ENCODE measurements at regions not wholly inside any gene's neighbourhood (a gene's known extent, or its start where the extent isn't known, plus 50 kb on each side); places are given as distances from the start of the nearest gene placed in this dataset.
A peak's percentile ranks its signal among the peaks of the same experiment; 100 is the strongest.

DNA sequence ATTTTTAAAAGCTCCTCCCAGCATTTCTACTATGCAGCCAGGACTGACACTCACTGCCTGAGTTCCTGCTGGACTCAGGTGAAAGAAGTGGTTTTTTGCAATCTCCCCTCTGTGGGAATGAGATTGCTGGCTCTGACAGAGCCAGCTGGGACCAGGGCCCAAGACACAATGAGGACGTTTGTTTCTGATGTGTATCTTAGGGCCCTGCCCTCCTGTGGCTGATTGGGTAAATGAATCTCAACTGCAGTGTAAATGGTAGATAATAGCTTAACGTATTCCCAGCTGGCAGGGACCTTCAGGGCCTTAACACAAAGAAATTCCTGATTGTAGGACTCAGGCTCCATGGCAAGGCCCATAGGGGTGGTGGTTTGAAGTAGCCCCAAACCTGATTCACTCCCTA, 85.8 kb upstream of the PRPS1 start:
- Histone ChIP-seq H3K9me3 (ENCODE audit: low read depth) (no peaks in the 10 kb centered on the region), H3K79me2 (ENCODE audit: low read depth) (no peaks in the 10 kb centered on the region), H3K4me2 (no peak overlapping the region), H3K4me3 (no peak overlapping the region), H3K27ac (no peak overlapping the region), H3F3A (ENCODE audit: low read depth) (no peaks in the 10 kb centered on the region), H4K20me1 (ENCODE audit: low read depth) (no peaks in the 10 kb centered on the region), H3K27me3 (no peaks in the 10 kb centered on the region), H3K9ac (no peak overlapping the region), H3K4me1 (peaks cover 9% of the 10 kb centered on the region), H3K36me3 (no peaks in the 10 kb centered on the region), H2AFZ (replicated peaks) (peak overlapping the region; percentile 92)
- Mint-ChIP-seq H3K27me3 (ENCODE audit: insufficient read depth, low read depth) (peaks cover 5% of the 10 kb centered on the region), H3K4me1 (peaks cover 13% of the 10 kb centered on the region), H3K36me3 (peaks cover 4% of the 10 kb centered on the region), H3K4me3 (no peak overlapping the region), H3K27ac (no peak overlapping the region), H3K9me3 (no peaks in the 10 kb centered on the region)
- peak; percentile 73 for DNase-seq (ENCODE audit: low spot score)
- peak; percentile 49 for TF ChIP-seq CTCF (IDR thresholded peaks at IDR 0.05)
- TF ChIP-seq EZH2 (IDR thresholded peaks at IDR 0.05), result no peak
- no peak for TF ChIP-seq EZH2phosphoT487 (IDR thresholded peaks at IDR 0.05)

DNA sequence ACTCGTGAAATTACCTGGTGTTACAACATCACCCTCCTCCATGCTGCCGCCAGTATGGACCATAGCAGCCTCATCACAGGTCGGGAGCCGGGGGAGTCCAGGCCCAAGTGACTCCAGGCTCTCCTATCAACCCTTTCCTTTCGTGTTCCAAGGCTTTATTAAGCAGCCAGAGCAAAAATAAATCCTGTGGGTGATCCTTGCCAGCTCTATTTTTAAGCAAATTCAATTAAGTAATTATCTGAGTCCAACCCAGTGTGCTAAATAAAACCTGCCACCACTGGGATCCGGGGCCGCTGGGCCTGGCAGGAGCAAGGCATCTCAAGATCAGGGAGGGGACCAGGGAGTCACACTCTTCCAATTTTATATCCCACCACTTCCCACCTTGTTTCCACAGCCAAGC, 80.7 kb upstream of the PRPS1 start:
- TF ChIP-seq EZH2phosphoT487 (IDR thresholded peaks at IDR 0.05) (no peak), EZH2 (IDR thresholded peaks at IDR 0.05) (no peak), CTCF (IDR thresholded peaks at IDR 0.05) (no peak)
- H3K79me2 ChIP-seq (ENCODE audit: low read depth), result no peaks in the 10 kb centered on the region
- no peak overlapping the region for H3K27ac ChIP-seq
- H3K27ac Mint-ChIP-seq, result no peak overlapping the region
- H3F3A ChIP-seq (ENCODE audit: low read depth), result no peaks in the 10 kb centered on the region
- H3K4me3 ChIP-seq, result no peak overlapping the region
- H3K9ac ChIP-seq, result no peak overlapping the region
- H3K9me3 ChIP-seq (ENCODE audit: low read depth), result no peaks in the 10 kb centered on the region
- peaks cover 6% of the 10 kb centered on the region for H3K36me3 Mint-ChIP-seq
- H3K27me3 ChIP-seq, result no peaks in the 10 kb centered on the region
- no peak for DNase-seq (ENCODE audit: low spot score)
- H3K4me3 Mint-ChIP-seq, result no peak overlapping the region
- H3K9me3 Mint-ChIP-seq, result no peaks in the 10 kb centered on the region
- peaks cover 5% of the 10 kb centered on the region for H3K27me3 Mint-ChIP-seq (ENCODE audit: insufficient read depth, low read depth)
- no peak overlapping the region for H2AFZ ChIP-seq (replicated peaks)
- no peak overlapping the region for H3K4me2 ChIP-seq
- H3K36me3 ChIP-seq, result no peaks in the 10 kb centered on the region
- peaks cover 8% of the 10 kb centered on the region for H3K4me1 Mint-ChIP-seq
- peaks cover 2% of the 10 kb centered on the region for H3K4me1 ChIP-seq
- no peaks in the 10 kb centered on the region for H4K20me1 ChIP-seq (ENCODE audit: low read depth)

DNA sequence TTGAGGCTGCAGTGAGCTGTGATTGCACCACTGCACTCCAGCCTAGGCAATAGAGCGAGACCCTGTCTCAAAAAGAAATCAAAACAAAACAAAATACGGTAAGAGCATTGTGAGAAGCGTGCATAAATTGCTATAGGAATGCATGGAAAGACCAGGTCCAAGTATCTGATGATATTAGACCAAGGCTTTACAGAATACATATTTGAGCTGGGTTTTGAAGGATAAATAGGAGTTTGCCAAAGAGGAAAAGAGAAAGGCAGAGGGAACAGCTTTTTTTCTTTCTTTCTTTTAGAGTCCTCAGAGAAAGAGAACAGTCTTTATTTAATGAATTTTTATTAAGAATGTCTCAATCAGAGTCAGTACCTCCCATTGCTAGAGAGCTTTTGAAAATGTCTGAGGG, 79.5 kb upstream of the PRPS1 start:
- H3K4me1 Mint-ChIP-seq, result peaks cover 5% of the 10 kb centered on the region

More for the DNA sequence above, 79.5 kb upstream of the PRPS1 start:
- Histone ChIP-seq H3K36me3 (no peaks in the 10 kb centered on the region), H3F3A (ENCODE audit: low read depth) (no peaks in the 10 kb centered on the region), H3K27ac (no peak overlapping the region), H2AFZ (replicated peaks) (no peak overlapping the region), H3K4me2 (no peak overlapping the region), H3K27me3 (no peaks in the 10 kb centered on the region), H3K4me3 (no peak overlapping the region), H4K20me1 (ENCODE audit: low read depth) (no peaks in the 10 kb centered on the region), H3K9ac (no peak overlapping the region), H3K4me1 (no peaks in the 10 kb centered on the region), H3K9me3 (ENCODE audit: low read depth) (no peaks in the 10 kb centered on the region), H3K79me2 (ENCODE audit: low read depth) (no peaks in the 10 kb centered on the region)
- Mint-ChIP-seq H3K36me3 (peaks cover 8% of the 10 kb centered on the region), H3K9me3 (no peaks in the 10 kb centered on the region), H3K27ac (no peak overlapping the region), H3K27me3 (ENCODE audit: insufficient read depth, low read depth) (peaks cover 5% of the 10 kb centered on the region), H3K4me3 (no peak overlapping the region)
- TF ChIP-seq EZH2 (IDR thresholded peaks at IDR 0.05), result no peak
- no peak for TF ChIP-seq EZH2phosphoT487 (IDR thresholded peaks at IDR 0.05)
- TF ChIP-seq CTCF (IDR thresholded peaks at IDR 0.05), result no peak
- DNase-seq (ENCODE audit: low spot score), result no peak
